ENCODE measurements at regions not wholly inside any gene's neighbourhood (a gene's known extent, or its start where the extent isn't known, plus 50 kb on each side); places are given as distances from the start of the nearest gene placed in this dataset.

DNA sequence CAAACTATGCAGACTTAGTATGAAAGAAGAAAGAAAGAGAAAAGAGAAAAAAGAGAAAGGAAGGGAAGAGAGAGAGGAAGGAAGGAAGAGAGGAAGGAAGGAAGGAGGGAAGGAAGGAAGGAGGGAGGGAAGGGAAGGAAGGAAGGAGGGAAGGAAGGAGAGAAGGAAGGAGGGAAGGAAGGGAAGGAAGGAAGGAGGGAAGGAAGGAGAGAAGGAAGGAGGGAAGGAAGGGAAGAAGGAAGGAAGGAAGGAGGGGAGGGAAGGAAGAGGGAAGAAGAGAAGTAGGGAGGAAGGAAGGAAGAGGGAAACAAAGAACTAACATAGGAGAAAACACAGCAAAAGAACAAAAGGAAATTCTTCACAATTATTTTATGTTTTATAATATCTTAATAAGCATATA is 502.1 kb downstream of the SOX6 start:
- no peak overlapping the region for H3K4me2 ChIP-seq (ENCODE audit: low read depth, low read length)
- no peak overlapping the region for H3K4me3 ChIP-seq (replicated peaks in 1 of 3; ENCODE audit: insufficient read depth in 1 of 3, low read depth in 2 of 3, low read length in 3 of 3)
- no peaks in the 10 kb centered on the region for H3K9me3 ChIP-seq (ENCODE audit: low read length)
- DNase-seq (ENCODE audit: low spot score) (no peak), FAIRE-seq (no peak), ATAC-seq (no peak)
- intact Hi-C loops (cut with micrococcal nuclease; ENCODE audit: unreplicated experiment) (no loop called here), in situ Hi-C loops (cut with HindIII; ENCODE audit: extremely low pct_ligation_motif_present, low pct_unique_long_range_greater_than_20kb) (no loop called here)
- no peaks in the 10 kb centered on the region for H3K4me1 ChIP-seq (ENCODE audit: insufficient read depth, low read length)
- ChIA-PET POLR2A (no interaction called here), CTCF (ENCODE audit: low intra/inter-chr PET ratio, low total read pairs) (no interaction called here)
- H3K27me3 ChIP-seq (ENCODE audit: control insufficient read depth in 1 of 2, insufficient read depth in 2 of 2, low read length in 2 of 2) = no peaks in the 10 kb centered on the region; a peak in 1 of 5 replicates
- no TSS peak for BruUV-seq (replicated peaks)
- TF ChIP-seq ZMYM4 (CRISPR knock-in tag; IDR thresholded peaks at IDR 0.05) (no peak), ZMAT3 (CRISPR knock-in tag; conservative IDR thresholded peaks at IDR 0.05) (no peak), ZNF703 (CRISPR knock-in tag; IDR thresholded peaks at IDR 0.05; ENCODE audit: borderline replicate concordance) (no peak), MTF2 (CRISPR knock-in tag; IDR thresholded peaks at IDR 0.05; ENCODE audit: borderline replicate concordance) (no peak), NFIC (IDR thresholded peaks at IDR 0.05; ENCODE audit: low read length) (no peak), CBX2 (IDR thresholded peaks at IDR 0.05; ENCODE audit: low read depth, low read length) (no peak), CBX2 (CRISPR knock-in tag; IDR thresholded peaks at IDR 0.05; ENCODE audit: low read depth) (no peak), ZNF792 (CRISPR knock-in tag; IDR thresholded peaks at IDR 0.05) (no peak), ARNTL (CRISPR knock-in tag; IDR thresholded peaks at IDR 0.05) (no peak), ATF7 (IDR thresholded peaks at IDR 0.05) (no peak), ATF7 (CRISPR knock-in tag; IDR thresholded peaks at IDR 0.05) (no peak), HNRNPK (IDR thresholded peaks at IDR 0.05; ENCODE audit: low read depth, low read length, poor library complexity, severe bottlenecking) (peak; percentile 55), RXRA (CRISPR knock-in tag; IDR thresholded peaks at IDR 0.05) (no peak), PCBP2 (optimal IDR thresholded peaks at IDR 0.05; ENCODE audit: low read depth, low read length, poor library complexity, severe bottlenecking) (peak; percentile 84), GATAD1 (CRISPR knock-in tag; IDR thresholded peaks at IDR 0.05) (no peak)
- TF ChIP-seq, protein P1, sequence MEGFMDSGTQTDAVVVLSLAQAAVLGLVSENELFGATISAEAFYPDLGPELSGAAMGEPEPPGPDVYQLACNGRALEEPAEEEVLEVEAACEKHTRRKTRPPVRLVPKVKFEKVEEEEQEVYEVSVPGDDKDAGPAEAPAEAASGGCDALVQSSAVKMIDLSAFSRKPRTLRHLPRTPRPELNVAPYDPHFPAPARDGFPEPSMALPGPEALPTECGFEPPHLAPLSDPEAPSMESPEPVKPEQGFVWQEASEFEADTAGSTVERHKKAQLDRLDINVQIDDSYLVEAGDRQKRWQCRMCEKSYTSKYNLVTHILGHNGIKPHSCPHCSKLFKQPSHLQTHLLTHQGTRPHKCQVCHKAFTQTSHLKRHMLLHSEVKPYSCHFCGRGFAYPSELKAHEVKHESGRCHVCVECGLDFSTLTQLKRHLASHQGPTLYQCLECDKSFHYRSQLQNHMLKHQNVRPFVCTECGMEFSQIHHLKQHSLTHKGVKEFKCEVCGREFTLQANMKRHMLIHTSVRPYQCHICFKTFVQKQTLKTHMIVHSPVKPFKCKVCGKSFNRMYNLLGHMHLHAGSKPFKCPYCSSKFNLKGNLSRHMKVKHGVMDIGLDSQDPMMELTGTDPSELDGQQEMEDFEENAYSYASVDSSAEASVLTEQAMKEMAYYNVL (CRISPR knock-in tag; IDR thresholded peaks at IDR 0.05; ENCODE audit: borderline replicate concordance) = no peak
- TF ChIP-seq, protein P2, sequence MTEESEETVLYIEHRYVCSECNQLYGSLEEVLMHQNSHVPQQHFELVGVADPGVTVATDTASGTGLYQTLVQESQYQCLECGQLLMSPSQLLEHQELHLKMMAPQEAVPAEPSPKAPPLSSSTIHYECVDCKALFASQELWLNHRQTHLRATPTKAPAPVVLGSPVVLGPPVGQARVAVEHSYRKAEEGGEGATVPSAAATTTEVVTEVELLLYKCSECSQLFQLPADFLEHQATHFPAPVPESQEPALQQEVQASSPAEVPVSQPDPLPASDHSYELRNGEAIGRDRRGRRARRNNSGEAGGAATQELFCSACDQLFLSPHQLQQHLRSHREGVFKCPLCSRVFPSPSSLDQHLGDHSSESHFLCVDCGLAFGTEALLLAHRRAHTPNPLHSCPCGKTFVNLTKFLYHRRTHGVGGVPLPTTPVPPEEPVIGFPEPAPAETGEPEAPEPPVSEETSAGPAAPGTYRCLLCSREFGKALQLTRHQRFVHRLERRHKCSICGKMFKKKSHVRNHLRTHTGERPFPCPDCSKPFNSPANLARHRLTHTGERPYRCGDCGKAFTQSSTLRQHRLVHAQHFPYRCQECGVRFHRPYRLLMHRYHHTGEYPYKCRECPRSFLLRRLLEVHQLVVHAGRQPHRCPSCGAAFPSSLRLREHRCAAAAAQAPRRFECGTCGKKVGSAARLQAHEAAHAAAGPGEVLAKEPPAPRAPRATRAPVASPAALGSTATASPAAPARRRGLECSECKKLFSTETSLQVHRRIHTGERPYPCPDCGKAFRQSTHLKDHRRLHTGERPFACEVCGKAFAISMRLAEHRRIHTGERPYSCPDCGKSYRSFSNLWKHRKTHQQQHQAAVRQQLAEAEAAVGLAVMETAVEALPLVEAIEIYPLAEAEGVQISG (CRISPR knock-in tag; IDR thresholded peaks at IDR 0.05) = no peak
- TF ChIP-seq, protein P3, sequence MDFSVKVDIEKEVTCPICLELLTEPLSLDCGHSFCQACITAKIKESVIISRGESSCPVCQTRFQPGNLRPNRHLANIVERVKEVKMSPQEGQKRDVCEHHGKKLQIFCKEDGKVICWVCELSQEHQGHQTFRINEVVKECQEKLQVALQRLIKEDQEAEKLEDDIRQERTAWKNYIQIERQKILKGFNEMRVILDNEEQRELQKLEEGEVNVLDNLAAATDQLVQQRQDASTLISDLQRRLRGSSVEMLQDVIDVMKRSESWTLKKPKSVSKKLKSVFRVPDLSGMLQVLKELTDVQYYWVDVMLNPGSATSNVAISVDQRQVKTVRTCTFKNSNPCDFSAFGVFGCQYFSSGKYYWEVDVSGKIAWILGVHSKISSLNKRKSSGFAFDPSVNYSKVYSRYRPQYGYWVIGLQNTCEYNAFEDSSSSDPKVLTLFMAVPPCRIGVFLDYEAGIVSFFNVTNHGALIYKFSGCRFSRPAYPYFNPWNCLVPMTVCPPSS (IDR thresholded peaks at IDR 0.05) = no peak
- TF ChIP-seq, protein P4, sequence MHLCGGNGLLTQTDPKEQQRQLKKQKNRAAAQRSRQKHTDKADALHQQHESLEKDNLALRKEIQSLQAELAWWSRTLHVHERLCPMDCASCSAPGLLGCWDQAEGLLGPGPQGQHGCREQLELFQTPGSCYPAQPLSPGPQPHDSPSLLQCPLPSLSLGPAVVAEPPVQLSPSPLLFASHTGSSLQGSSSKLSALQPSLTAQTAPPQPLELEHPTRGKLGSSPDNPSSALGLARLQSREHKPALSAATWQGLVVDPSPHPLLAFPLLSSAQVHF (CRISPR knock-in tag; IDR thresholded peaks at IDR 0.05) = no peak
- H4K20me1 ChIP-seq (ENCODE audit: insufficient read depth, low read length) = no peaks in the 10 kb centered on the region
- no peak overlapping the region for H2AFZ ChIP-seq (ENCODE audit: low read length)
- no peak overlapping the region for H3K27ac ChIP-seq (ENCODE audit: extremely low read length, insufficient read depth, low read length)
- no peak overlapping the region for H3K9ac ChIP-seq (ENCODE audit: insufficient read depth, low read depth, low read length)
- H3K79me2 ChIP-seq (ENCODE audit: insufficient read depth, low read length) = no peaks in the 10 kb centered on the region
- no peaks in the 10 kb centered on the region for H3K36me3 ChIP-seq (replicated peaks in 1 of 2; ENCODE audit: control insufficient read depth in 1 of 2, insufficient read depth in 2 of 2, low read length in 2 of 2)
